ENCODE measurements at regions not wholly inside any gene's neighbourhood (a gene's known extent, or its start where the extent isn't known, plus 50 kb on each side); places are given as distances from the start of the nearest gene placed in this dataset.

- 78% methylated on average over 4 of the region's 4 CpGs; no CpG with 5 or more reads in 1 of the 2 experiments for WGBS, 2 experiments (ENCODE audit: extremely low coverage in 1 of 2, insufficient coverage in 1 of 2, insufficient read length in 1 of 2, insufficient replicate concordance in 2 of 2, low coverage in 1 of 2, low lambda C conversion rate in 2 of 2, missing lambda C conversion rate in 1 of 2)
- no peak overlapping the region for H4K91ac ChIP-seq (replicated peaks; ENCODE audit: insufficient read length, low read length)
- TF ChIP-seq USF2 (IDR thresholded peaks at IDR 0.05; ENCODE audit: low read length), result no peak
- no peak for TF ChIP-seq RAD21 (IDR thresholded peaks at IDR 0.05 in 1 of 2, conservative IDR thresholded peaks at IDR 0.05 in 1 of 2; ENCODE audit: low read depth in 2 of 2, low read length in 2 of 2)
- no peak for TF ChIP-seq CBX8 (IDR thresholded peaks at IDR 0.05; ENCODE audit: borderline replicate concordance, low read depth, low read length)
- TF ChIP-seq RNF2 (IDR thresholded peaks at IDR 0.05; ENCODE audit: borderline replicate concordance, low read depth, low read length, missing control alignments, poor library complexity, severe bottlenecking), result no peak
- H3K23ac ChIP-seq (ENCODE audit: insufficient read length), result no peak overlapping the region
- no peak for FAIRE-seq
- H3K23me2 ChIP-seq (ENCODE audit: low read depth, low read length), result no peaks in the 10 kb centered on the region
- no peak overlapping the region for H3K14ac ChIP-seq (ENCODE audit: insufficient read length)
- DNase-seq (ENCODE audit: low read depth in 1 of 2, low spot score in 2 of 2), result no peak
- no peak overlapping the region for H2AK5ac ChIP-seq (ENCODE audit: low read depth, low read length)
- H3K79me2 ChIP-seq (ENCODE audit: control insufficient read depth in 1 of 2, insufficient read depth in 2 of 2, low read length in 2 of 2), result no peaks in the 10 kb centered on the region
- H2BK12ac ChIP-seq (ENCODE audit: low read depth, low read length), result no peak overlapping the region
- H3K4me1 ChIP-seq (replicated peaks in 1 of 4; ENCODE audit: control insufficient read depth in 3 of 4, insufficient read depth in 4 of 4, low read length in 3 of 4), result peaks cover 0 to 12% (median 5%) of the 10 kb centered on the region in 4 experiments; a peak in 3 of 7 replicates
- H4K5ac ChIP-seq (ENCODE audit: insufficient read length, low read depth, low read length), result no peak overlapping the region
- no peak overlapping the region; a peak in 1 of 4 replicates for H3K4me2 ChIP-seq (ENCODE audit: insufficient read depth in 1 of 2, low read depth in 2 of 2, low read length in 2 of 2)
- no peak overlapping the region for H3K18ac ChIP-seq (ENCODE audit: extremely low read depth, low read length)
- no peak overlapping the region for H2BK120ac ChIP-seq (replicated peaks; ENCODE audit: low read depth, low read length)
- H3K27ac ChIP-seq (ENCODE audit: low read depth, low read length), result no peak overlapping the region
- no peaks in the 10 kb centered on the region for H3K36me3 ChIP-seq (ENCODE audit: control insufficient read depth in 2 of 4, insufficient read depth in 4 of 4, low read length in 3 of 4)
- peak overlapping the region; percentile 48; the same call in 1 of the 2 replicates for H2AFZ ChIP-seq (ENCODE audit: low read length)
- H3K56ac ChIP-seq (replicated peaks; ENCODE audit: insufficient read length, low read depth, low read length), result no peak overlapping the region
- no peak overlapping the region for H2BK20ac ChIP-seq (ENCODE audit: low read length)
- no peaks in the 10 kb centered on the region for H3K79me1 ChIP-seq (ENCODE audit: low read depth, low read length)
- H3K4me3 ChIP-seq (ENCODE audit: extremely low read depth in 1 of 4, insufficient read depth in 2 of 4, low read depth in 3 of 4, low read length in 4 of 4), result no peak overlapping the region
- no peaks in the 10 kb centered on the region for H3K9me3 ChIP-seq (ENCODE audit: insufficient read depth in 2 of 2, low read depth in 1 of 2, low read length in 1 of 2)
- ChIA-PET CTCF (ENCODE audit: partially characterized antibody) (interaction anchor here (1.6 to 2.7 kb wide), 2 partner anchors 9 to 61 kb away, joined by 4 to 10 read pairs; no protein-coding TSS in a partner anchor), POLR2A (ENCODE audit: partially characterized antibody) (interaction anchor here (0.9 kb wide), 2 partner anchors 12 kb away, joined by 3 read pairs; no protein-coding TSS in a partner anchor)
- H4K20me1 ChIP-seq (replicated peaks in 1 of 2; ENCODE audit: control insufficient read depth in 1 of 2, insufficient read depth in 2 of 2, low read length in 2 of 2), result peaks cover 0 to 1% of the 10 kb centered on the region in 2 experiments
- no peaks in the 10 kb centered on the region for H3K27me3 ChIP-seq (replicated peaks in 1 of 4; ENCODE audit: control insufficient read depth in 3 of 4, extremely low read depth in 1 of 4, insufficient read depth in 3 of 4, low read length in 3 of 4)
- no peak overlapping the region for H4K8ac ChIP-seq (ENCODE audit: extremely low read depth, insufficient read depth, low read length)
- no peak overlapping the region for H3K9ac ChIP-seq (replicated peaks in 1 of 4; ENCODE audit: extremely low read depth in 1 of 4, low read depth in 3 of 4, low read length in 3 of 4)
- H3K4ac ChIP-seq (replicated peaks; ENCODE audit: insufficient read length, low read depth, low read length), result no peak overlapping the region
- H2BK15ac ChIP-seq (ENCODE audit: low read length), result no peak overlapping the region
- no peak overlapping the region for H2BK5ac ChIP-seq (ENCODE audit: low read depth, low read length)
These were observed 190.3 kb downstream of the SATB1 start for GRCh38 chr3:18234717-18235335.

Measured in H1 (cell line).